HK-2 (cell line): ENCODE measurements at regions not wholly inside any gene's neighbourhood (a gene's known extent, or its start where the extent isn't known, plus 50 kb on each side); places are given as distances from the start of the nearest gene placed in this dataset.

Source experiments
- DNase-seq: peaks from one replicate; pipeline ENCODE4 v3.0.0-alpha.2; 2018; ENCODE audit not compliant: unreplicated experiment

DNA sequence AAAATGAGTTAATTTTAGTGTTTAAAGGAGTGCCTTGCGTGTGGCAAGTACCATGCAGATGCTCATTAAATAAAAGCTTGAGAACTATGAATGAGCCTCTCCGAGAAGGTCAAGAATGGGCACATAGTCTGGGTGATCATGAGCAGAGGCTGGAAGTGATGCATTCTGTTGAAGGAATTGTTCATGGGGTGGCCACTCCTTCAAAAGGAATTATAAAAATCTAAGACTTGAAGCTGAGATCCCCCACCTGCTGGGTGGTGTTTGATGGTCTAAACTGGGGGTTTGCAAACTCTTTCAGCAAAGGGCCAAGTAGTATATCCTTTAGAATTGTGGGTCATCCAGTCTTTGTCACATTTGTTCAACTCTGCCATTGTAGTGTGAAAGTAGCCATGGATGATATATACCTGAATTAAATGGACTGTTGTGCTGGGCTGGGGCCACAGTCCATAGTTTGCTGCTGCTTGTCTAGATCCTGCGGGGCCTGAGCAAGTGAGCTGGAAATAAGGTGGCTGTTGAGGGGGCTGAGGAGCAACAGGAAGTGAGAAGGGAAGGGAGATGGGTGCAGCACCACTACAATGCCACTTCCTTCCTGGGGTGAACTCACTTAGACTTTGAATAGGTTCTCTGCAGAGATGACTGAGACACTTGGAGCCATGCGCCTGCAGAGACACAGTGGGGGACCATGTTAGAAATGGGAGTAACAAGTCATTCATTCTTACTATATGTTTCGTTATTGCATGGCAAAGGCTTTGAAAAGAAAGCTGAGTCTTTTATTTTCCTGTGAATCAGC lies 179.0 kb downstream of the SNX19 start:
- no peak for DNase-seq

DNA sequence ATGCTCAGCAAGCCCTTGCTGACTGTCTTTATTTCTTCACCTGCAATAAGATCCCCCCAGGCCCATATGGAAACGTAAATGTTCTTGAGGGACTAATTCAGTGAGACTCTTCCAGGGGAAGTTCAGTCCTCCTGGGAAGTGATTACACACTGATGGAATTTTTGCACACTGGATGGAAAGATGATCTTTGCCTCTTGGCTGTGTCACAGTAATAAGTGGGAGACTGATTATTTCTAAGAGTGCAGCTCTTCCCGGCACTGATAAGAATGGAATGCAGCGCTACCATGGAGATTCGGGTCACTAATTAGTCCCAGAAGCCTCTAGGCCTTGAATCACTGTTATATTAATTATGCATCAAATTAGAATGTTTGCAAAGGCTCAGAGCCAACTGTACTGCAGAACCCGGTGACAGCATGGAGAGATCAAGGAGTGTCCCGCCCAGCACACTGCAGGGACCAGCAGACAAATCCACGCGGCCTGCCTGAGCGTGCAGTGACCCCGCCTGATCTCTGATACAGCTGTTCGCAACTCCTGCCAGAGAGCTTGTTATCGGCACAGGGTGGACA lies 178.3 kb downstream of the SNX19 start:
- DNase-seq = no peak

DNA sequence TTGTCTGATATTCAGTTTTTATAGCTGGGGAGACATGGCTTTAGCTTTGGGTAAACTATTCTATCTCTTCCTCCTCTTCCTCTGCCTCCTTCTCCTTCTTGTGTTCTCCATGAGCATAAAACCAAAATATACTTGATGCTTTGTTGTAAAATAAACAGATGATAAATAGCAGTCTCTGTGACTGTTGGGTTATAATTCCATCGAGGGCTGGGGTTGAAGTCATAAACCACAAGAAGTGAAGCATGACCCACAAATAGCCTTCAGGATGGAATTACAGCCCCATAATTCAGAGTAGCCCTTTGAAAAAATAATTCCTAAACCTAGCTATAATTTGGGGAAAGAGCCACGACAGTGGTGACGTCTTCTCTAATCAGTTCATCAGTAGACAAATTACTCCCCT lies 177.7 kb downstream of the SNX19 start:
- DNase-seq = no peak

DNA sequence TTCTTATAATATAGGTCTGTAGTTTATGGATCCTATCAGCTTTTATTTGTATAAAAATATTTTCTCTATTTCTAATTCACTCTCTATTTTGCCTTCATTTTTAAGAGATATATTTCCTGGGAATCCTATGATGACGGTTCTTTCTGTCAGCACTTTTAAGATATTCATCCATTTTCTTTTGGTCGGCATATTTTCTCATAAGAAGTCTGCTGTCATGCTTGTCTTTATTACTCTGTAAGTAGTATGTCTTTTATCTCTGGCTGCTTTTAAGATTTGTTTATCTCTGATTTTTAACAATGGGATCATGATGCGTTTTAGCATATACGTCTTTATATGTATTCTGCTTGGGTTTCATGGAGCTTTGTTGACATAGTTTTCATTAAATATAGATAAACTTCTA lies 175.5 kb downstream of the SNX19 start:
- no peak for DNase-seq

DNA sequence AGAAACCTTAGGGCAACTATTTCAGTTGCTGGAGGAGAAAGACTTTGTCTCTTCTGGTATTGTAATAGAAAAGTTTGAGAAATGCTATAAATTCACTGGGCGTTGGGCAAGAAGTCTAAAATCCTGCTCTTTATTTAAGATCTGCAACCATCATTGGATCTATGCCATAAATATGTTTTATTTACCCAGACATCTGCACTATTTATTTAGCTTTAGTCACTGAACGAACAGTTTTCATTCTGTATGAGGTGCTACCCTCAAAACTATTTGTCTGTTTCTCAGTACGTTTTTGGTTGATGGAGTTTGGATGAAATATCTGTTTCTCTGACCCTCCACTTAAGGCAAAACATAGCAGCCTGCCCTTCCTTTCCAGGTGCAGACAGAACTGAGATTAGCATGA lies 171.5 kb downstream of the SNX19 start:
- no peak for DNase-seq

DNA sequence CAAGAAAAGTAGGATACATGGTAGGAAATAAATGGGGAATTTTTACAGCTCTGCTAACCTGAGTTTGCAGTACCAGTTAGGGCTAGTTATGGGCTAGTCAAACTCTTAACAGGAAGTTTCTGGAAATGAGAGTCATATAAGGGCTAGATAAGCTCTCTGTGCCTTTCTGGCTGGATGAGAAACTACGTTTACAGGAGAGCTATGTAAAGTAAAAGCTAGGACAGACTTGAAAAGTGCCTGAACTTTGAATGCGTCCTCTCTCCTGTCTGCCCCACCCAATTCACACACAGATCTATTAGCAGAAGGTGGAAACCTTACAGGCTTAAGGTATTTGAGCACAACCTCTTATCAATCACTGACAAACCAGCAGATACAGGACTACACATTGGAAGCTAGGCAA lies 167.1 kb downstream of the SNX19 start:
- DNase-seq = no peak

DNA sequence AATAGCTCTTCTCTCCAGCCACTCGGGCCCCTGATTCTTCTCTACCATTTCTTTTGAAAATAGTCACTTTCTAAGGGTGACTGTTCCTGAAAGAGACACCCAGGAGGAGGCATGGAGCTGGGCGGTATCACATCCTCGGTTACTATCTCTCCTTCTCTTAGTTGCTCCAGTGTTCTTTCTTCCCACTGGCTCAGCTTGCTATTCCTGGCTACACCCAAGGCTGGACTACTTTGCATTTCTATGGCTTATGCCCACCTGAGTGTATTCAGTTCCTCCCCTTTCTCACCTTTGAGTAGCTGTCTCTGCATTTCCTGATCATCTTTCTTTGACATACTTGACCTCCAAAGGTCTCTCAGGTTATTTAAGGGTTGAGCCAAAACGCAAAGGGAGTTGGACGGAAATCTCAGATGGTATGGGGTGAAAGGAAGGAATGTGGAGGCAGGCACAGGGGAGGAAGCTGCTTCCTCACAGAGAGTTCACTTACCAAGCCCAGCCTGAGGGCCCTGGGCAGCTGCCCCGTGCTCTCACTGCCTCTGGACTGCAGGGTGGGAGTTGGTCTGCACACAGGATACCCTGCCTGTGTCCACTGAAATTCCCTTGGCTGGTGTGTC lies 155.7 kb downstream of the SNX19 start:
- no peak for DNase-seq

DNA sequence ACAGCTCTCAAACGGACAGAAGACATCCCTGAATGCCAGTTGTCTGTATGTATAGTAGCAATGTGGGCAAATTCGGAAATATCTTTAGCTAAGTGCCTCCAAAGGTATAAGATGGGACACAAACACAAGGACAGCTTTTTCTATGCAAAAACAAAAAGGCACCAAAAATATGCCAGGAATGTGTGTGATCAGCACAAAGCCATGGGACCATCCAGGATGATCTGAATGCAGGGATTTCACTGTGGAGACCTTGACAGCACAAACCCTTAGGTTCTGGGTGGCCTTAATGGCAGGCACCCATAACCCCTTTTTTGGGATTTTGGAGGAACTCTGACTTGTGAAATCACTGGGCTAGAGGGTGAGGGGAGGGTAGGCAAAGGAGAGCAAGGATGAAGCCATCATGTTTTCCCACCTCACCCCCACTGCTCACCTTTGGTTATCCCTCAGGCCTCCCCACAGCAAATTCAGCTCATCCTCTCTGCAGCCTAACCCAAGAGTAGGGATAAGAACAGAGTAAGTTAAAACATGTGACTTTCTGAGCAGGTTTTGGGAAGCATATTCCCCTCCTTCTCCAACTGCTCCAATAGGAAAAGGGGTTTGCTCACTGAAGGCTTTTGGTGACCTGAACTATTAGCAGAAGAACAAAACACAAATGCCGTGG lies 154.6 kb downstream of the SNX19 start:
- no peak for DNase-seq

DNA sequence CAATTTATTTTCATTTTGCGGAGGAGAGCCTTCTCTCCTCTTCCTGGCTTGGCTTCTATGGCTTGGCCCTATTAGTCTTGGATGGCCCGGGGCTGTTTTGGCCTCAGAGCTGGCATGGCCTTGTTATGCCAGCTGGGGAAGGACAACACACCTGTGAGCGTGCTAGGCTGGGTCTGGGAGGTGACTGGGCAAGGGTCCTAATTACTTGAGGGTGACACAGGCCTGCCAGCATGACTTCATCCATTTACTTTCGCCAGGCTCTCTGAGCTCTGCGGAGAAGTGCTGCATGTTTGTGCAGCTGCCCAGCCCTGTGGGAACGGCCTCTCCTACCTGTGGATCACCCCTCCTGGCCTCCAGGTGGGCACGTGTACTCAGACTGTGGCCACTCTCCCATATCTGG lies 153.6 kb downstream of the SNX19 start:
- no peak for DNase-seq

DNA sequence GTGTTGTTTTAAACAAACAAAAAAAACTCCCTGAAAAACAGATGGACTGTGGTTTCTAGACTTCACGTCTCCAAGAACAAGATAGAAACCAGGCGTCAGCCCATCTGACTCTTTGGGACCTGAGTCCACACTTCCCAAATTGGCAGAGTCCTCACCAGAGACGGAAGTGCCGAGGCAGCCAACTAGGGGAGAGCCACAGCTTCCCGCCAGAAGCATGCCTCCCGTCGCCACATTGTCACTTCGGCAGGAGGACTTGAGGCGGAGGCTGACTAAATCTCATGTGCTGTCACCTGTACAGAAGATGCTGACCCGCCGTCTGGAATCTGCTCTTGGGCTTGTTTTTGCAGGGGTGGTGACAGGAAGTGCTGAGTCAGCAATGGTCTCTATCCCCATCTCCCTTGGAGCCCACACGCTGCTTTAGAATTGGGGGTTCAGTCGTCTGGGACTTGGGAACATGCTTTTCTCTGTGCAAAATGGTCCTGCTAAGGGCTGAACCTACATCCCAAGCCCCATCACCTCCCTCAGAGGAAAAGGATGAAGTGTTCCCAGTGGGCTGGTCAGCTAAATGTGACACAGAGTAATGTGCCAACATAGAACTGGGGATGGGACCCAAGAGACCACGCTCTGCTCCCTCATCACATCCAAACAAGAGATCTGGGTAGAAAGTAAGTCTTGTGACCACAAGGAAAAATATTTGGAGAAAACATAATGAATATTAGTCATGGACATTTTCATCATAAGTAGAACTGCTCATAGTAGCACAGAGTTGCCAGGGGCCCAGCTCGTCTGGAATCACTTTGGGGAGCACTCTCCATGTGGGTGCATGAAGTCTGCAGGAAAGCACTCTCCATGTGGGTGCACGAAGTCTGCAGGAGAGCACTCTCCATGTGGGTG lies 152.9 kb downstream of the SNX19 start:
- no peak for DNase-seq

DNA sequence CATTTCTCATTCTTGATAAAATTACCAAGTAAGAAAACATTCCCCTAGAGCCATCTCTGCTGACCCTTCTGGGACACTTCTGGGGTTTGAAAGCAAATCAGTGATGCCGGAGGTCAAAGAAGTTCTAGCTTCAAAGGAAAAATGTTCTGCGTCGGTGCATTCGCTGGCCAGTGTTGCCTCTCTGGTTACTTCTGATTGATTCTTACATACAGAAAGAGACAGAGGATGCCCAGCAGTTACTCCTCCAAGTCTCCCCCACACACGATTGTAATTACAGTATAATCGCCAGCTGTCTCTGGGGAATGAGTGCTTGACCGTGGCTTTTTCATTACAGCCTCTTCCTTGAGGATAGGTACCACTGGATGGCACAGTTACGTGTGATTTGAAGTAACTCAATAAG lies 150.9 kb downstream of the SNX19 start:
- DNase-seq = no peak

DNA sequence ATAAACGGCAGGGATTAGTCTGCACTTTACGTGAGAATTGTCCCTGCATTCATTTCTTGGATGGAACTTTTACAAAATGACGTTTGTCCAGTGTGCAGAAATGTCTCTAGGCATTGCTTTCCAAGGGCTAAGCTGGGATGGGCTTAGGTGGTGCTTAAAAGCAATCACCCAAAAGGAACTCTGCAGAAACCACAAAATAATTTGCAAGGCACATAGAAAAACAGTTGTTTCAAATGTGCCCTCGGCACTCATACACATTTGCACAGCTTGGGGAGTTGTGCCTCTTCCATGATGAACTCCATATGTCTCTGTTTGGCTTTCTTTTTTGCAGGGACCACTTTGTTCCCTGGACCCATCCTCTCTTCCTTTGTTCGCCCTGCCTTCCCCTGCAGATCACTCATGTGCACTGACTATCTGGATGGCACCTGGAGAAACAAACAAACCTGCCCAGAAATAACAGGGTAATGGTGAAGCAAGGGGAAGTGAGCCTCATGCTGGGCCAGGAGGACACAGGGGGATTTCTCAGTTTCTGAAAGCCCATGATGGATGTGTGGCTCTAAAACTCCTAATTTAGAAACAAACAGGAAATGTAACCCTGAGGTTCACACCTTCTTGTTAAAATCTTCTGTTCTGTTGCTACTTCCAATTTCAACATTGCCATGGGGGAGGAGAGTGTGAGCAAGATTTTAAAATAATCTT lies 150.2 kb downstream of the SNX19 start:
- no peak for DNase-seq

DNA sequence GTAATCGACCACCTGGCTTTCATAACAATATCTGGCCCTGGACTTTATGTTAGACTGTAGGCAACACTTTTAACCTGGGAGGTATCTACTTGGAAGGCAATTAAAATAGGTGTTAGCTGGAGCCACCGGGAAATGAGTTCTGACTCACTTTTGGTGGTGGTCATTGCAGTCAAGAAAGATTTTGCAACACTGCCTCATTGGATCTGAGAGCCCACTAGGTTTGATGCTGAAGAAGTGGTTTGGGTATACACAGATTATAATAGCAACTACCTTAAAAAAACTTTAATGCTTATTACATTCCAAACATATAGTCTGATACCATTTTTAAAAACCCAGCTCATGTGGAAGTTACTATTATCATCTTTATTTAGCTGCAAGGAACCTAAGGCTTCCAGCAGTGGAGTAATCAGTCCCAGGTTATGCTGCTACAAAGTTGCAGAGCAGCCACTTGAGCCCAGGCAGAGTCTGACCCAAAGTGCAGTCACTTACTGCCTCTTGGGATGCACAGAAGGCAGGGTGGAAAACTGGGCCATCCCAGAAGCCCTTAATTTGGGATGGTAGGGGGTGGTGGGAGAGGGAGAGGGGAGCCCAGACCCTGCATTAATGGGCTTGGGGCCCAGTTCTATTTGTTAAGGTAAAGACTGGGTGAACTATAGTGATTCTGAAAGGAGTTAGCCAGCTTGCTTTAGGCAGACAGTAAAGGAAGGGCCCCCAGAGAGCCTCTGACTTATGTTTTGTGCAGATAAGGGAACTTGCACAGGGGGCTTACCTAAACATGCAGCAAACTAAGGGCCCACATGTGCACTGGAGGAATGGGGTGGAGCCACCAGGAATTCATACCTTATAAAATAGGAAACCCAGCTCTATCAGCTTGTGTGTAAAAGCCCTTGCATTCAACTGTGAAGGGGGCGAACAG lies 149.4 kb downstream of the SNX19 start:
- no peak for DNase-seq

DNA sequence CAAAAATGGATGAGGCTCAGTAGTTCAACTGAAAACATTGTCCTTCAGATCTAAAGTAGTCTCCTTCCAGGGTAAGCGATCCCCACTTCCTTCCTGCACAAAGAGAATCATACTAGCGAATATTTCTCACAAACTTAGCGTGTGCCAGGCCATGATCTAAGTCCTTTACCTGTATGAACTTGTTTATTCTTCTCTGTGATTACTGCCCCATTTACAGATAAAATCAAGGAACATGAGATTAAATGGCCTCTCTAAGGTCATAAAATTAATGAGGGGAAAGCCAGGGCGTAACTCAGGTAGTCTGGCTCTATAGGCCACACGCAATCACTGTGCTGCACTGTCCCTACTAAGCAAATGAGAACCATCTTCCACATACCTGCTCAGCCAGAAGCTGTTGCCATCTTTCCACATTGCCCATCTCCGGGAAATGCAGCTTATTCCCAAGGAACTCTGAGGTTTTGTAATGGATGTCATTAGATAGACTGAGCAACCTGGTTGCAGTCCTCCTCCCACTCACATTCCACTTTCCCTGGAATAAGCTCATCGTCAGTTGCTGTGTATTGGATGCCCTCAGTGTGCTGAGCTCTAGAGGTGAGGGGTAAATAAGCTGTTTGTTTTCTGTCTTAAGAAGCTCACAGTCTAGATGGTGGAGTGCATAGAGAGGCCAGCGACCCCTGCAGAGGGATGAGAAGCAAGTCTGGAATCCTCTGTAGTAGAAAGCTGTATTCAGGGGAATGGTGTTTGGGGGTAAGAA lies 146.3 kb downstream of the SNX19 start:
- DNase-seq = no peak

DNA sequence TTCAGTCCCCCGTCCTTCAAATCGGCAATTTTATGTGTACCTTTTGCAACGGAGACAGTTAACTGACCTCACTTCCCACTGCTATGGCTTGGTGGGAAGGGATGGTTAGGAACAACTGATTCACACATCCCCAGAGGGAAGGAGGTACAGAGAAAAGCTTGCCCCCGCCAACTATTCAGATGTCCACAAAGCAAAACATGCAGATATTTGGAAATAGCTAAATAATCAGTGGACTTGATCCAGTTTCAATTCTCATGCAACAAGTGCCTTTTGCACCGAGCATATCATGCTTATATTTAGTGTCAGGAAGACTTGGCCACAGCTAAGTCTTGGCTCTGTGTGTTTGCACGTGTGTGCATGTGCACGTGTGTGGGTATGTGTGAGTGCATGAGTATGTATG lies 144.6 kb downstream of the SNX19 start:
- DNase-seq = no peak

DNA sequence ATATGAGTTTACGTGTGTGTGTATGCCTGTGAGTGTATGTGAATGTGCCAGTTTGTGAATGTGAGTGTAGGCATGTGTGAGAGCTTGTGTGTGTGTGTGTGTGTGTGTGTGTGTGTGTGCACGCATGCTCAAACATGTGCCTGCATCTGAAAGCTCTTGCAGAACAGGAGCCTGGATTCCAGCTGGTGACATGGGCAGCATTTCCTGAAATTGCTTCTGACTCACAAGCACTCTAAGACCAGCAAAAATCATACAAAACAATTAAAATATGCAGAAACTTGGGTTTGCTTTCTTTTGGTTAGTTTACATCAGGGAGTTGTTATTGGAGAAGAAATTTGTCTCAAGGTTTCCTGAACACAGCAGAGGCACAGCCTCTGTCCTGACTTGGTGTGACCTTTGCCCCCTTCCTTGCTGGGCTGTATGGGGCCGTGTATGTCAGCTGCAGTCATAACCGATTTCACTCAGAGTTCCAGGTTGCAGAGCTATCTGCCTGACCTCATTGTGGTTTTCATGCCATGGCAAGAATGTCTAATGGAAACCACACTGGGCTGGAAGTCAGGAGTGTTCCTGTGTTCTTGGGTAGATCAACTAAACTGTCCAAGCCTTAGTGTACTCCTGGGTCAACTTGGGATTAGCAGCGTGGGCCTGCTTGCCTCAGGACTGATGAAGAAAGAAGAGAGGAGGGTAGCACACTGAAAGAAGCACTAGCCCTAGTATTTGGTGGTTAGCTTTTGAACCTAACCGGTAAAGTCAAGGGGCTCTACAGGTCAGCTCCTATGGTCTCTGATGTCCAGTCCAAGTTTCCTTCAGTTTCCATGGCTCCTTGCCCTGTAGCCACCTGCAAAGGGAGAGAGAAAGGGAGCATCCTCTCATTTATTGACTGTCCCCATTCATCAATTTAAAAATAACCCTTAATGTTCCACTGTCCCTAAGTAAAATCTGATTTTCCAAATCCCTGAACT lies 143.7 kb downstream of the SNX19 start:
- DNase-seq = peak; percentile 58

DNA sequence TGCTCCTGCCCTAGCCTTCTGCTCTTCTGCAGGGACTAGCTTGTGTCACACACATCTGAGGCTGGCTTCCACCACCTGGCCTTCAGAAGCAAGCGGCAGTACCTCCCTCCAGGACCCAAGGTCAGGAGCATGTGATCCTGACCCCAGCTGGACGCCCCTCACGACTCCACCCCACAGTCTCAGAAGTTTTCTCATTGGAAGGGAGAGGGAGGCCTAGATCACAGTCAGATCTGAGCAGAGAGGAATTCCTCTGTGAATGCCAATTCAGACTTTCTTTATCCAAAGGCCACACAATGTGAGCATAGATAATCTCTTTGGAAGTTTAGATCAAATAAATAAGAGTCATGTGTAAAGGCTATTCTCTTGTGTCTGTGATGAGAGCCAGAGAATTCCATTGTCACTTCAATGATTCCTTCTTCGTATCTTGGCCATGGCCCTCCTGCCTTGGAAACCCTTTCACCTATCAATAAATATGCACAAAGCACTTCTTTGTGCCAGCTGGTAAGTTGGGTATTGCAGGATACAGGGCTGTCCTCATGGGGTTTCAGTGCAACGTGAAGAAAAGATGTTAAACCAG lies 142.9 kb downstream of the SNX19 start:
- no peak for DNase-seq

DNA sequence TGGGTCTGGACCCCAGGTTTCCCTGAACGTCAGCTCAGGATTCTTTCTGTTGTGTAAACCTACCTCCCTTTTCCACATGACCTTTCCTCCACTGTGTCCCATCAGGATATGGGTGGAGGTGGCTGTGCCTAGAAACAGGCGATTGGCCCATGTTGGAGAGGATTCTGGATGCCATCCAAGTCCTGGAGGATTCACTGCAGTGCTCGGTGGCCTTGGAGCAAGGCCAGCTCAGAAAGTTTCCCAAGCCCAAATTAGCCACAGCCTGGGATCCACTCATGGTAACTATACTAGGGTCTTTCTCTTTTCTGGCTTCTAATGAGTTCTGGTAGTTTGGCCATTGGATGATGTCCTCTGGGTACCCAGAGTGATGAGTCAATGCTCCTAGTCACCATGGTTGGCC lies 141.6 kb downstream of the SNX19 start:
- no peak for DNase-seq
